ENCODE measurements at regions not wholly inside any gene's neighbourhood (a gene's known extent, or its start where the extent isn't known, plus 50 kb on each side); places are given as distances from the start of the nearest gene placed in this dataset.

DNA sequence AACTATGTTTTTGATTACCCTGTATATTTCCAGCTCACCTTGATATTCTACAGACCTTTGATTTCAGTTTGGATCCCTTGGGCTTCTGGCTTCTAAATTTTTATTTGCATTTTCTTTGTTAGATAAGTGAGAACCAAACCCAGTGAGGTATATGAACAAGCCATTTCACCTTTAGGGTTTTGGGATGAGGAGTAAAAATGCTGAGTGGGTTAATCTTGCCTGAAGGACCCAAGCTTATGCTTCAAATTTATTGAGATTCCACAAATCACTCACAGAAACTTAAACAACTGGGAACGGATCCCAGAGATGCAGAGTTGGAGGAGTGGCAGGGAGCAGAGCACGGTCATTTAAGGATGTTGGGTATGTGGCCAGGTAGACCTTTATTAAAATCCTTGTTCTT lies 263.3 kb upstream of the BMP2 start:
- RAD21 ChIA-PET (ENCODE audit: low non-redundant PET in 1 of 2, low total read pairs in 2 of 2, uncharacterized antibody in 2 of 2, unreplicated experiment in 2 of 2) = no interaction called here

DNA sequence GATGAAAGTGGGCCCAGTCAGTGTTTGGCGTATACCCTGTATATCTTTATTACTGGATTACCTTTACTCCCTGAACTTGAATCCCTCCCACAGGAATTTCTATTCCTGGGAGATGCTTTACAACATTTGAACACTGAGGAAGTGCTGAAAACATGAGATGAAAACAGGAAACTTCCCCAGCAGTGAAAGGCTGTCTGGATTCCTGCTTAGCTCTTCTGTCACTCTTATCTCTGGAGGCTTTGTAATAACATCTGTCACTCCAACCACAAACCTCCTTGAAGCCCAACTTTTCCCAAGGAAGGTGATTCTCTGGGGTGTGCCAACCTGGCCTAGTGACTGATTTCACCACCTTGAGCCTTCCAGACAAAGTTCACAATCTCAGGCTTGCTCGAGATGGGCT lies 264.5 kb upstream of the BMP2 start:
- Histone ChIP-seq H4K20me1 (ENCODE audit: insufficient read depth) (no peaks in the 10 kb centered on the region), H2AFZ (ENCODE audit: low read depth, low read length, poor library complexity, severe bottlenecking) (no peak overlapping the region), H3K36me3 (ENCODE audit: control insufficient read depth in 1 of 2, insufficient read depth in 2 of 2, low read length in 2 of 2) (no peaks in the 10 kb centered on the region), H3K9me3 (ENCODE audit: control insufficient read depth in 1 of 2, insufficient read depth in 1 of 2, low read depth in 1 of 2, low read length in 2 of 2) (peaks cover 0 to 6% of the 10 kb centered on the region in 2 experiments; a peak in 1 of 4 replicates), H3K9me2 (ENCODE audit: insufficient read depth) (no peaks in the 10 kb centered on the region), H3K27ac (ENCODE audit: low read depth, low read length) (no peak overlapping the region), H3K4me1 (ENCODE audit: control insufficient read depth in 1 of 2, insufficient read depth in 2 of 2, low read length in 2 of 2) (no peaks in the 10 kb centered on the region), H3K9ac (ENCODE audit: low read length) (no peak overlapping the region), H3K4me2 (ENCODE audit: low read length) (no peak overlapping the region), H3K4me3 (replicated peaks in 1 of 2; ENCODE audit: low read depth in 1 of 2, low read length in 2 of 2) (no peak overlapping the region), H3K27me3 (ENCODE audit: insufficient read depth, low read length) (no peaks in the 10 kb centered on the region), H3K79me2 (ENCODE audit: insufficient read depth, low read length) (no peaks in the 10 kb centered on the region)
- ChIA-PET CTCF (no interaction called here), RAD21 (ENCODE audit: low non-redundant PET in 1 of 2, low total read pairs in 2 of 2, uncharacterized antibody in 2 of 2, unreplicated experiment in 2 of 2) (no interaction called here), POLR2A (no interaction called here)
- TF ChIP-seq ZNF274 (IDR thresholded peaks at IDR 0.05; ENCODE audit: low read depth, low read length) (no peak), SP1 (IDR thresholded peaks at IDR 0.05; ENCODE audit: low read depth) (no peak), SIN3A (IDR thresholded peaks at IDR 0.05; ENCODE audit: low read depth) (no peak), CBX3 (IDR thresholded peaks at IDR 0.05; ENCODE audit: low read depth) (no peak), EGR1 (IDR thresholded peaks at IDR 0.05; ENCODE audit: low read depth) (no peak)
- DNase-seq (ENCODE audit: low read depth, low spot score) (no peak), ATAC-seq (no peak)
- intact Hi-C loops (cut with micrococcal nuclease) = no loop called here
- BruUV-seq (replicated peaks) = no TSS peak

More for the DNA sequence above, 263.3 kb upstream of the BMP2 start:
- Histone ChIP-seq H4K20me1 (ENCODE audit: insufficient read depth) (no peaks in the 10 kb centered on the region), H3K4me1 (ENCODE audit: control insufficient read depth in 1 of 2, insufficient read depth in 2 of 2, low read length in 2 of 2) (no peaks in the 10 kb centered on the region), H3K27ac (ENCODE audit: low read depth, low read length) (no peak overlapping the region), H3K9ac (ENCODE audit: low read length) (no peak overlapping the region), H3K9me2 (ENCODE audit: insufficient read depth) (no peaks in the 10 kb centered on the region), H3K9me3 (ENCODE audit: control insufficient read depth in 1 of 2, insufficient read depth in 1 of 2, low read depth in 1 of 2, low read length in 2 of 2) (peaks cover 0 to 6% of the 10 kb centered on the region in 2 experiments; a peak in 1 of 4 replicates), H3K4me2 (ENCODE audit: low read length) (no peak overlapping the region), H3K79me2 (ENCODE audit: insufficient read depth, low read length) (no peaks in the 10 kb centered on the region), H3K36me3 (ENCODE audit: control insufficient read depth in 1 of 2, insufficient read depth in 2 of 2, low read length in 2 of 2) (no peaks in the 10 kb centered on the region), H2AFZ (ENCODE audit: low read depth, low read length, poor library complexity, severe bottlenecking) (no peak overlapping the region), H3K27me3 (ENCODE audit: insufficient read depth, low read length) (no peaks in the 10 kb centered on the region), H3K4me3 (replicated peaks in 1 of 2; ENCODE audit: low read depth in 1 of 2, low read length in 2 of 2) (no peak overlapping the region)
- DNase-seq (ENCODE audit: low read depth, low spot score) (no peak), ATAC-seq (no peak)
- POLR2A ChIA-PET = no interaction called here
- TF ChIP-seq ZNF274 (IDR thresholded peaks at IDR 0.05; ENCODE audit: low read depth, low read length) (no peak), JUND (IDR thresholded peaks at IDR 0.05) (no peak)
- intact Hi-C loops (cut with micrococcal nuclease) = no loop called here
- CTCF ChIA-PET = no interaction called here
- no TSS peak for BruUV-seq (replicated peaks)

Measured in HCT116 (cell line).